CD4-positive, alpha-beta T cell (primary cell): ENCODE measurements at regions not wholly inside any gene's neighbourhood (a gene's known extent, or its start where the extent isn't known, plus 50 kb on each side); places are given as distances from the start of the nearest gene placed in this dataset.

Experiments
- ATAC-seq: fragments of 200-7000 bp; cut with Tn5 transposase; one replicate; pipeline ENCODE4 v1.10.0; 2022; ENCODE audit warnings: mild to moderate bottlenecking; ENCODE audit not compliant: poor library complexity
- CTCF ChIA-PET: fragments of 350-600 bp; sonication (Branson Sonifier 250); formaldehyde crosslinking; loops from one replicate; lab custom pipeline; 2021; ENCODE audit warnings: antibody characterized with exemption, inconsistent platforms; lab: Charles Lee
- POLR2A ChIA-PET: fragments of 350-600 bp; sonication (Branson Sonifier 250); formaldehyde crosslinking; loops from one replicate; lab custom pipeline; 2021; ENCODE audit warnings: antibody characterized with exemption, inconsistent platforms; lab: Charles Lee
- DNase-seq, 14 experiments: peaks; one replicate each; pipeline ENCODE4 v3.0.0-alpha.2; 2013 to 2020; ENCODE audit warnings: mixed read lengths in 2 of 14
- H3K27ac ChIP-seq, 2 donors: one replicate each; pipeline versions ENCODE4 v1.5.1 to v1.7.0; 2013; ENCODE audit warnings: low read length in 2 of 2, low read depth in 1 of 2, mild to moderate bottlenecking in 1 of 2
- H3K27me3 ChIP-seq, 2 experiments: 1 replicate in 1 of 2; 2 replicates in 1 of 2; pipeline versions ENCODE4 v1.6.1 to v1.7.0; 2013; ENCODE audit warnings: low read length in 2 of 2, control low read depth in 1 of 2, mild to moderate bottlenecking in 1 of 2, moderate library complexity in 1 of 2; ENCODE audit not compliant: insufficient read depth in 2 of 2, control insufficient read depth in 1 of 2
- H3K36me3 ChIP-seq: one replicate; pipeline ENCODE4 v1.6.1; 2013; ENCODE audit warnings: low read length, control low read depth; ENCODE audit not compliant: insufficient read depth
- H3K4me1 ChIP-seq: one replicate; pipeline ENCODE4 v1.6.1; 2013; ENCODE audit warnings: low read length, control low read depth; ENCODE audit not compliant: insufficient read depth
- H3K4me3 ChIP-seq: one replicate; pipeline ENCODE4 v1.5.1; 2013; ENCODE audit warnings: mild to moderate bottlenecking, low read length, moderate library complexity
- H3K9me3 ChIP-seq, 2 experiments: 1 replicate in 1 of 2; 2 replicates in 1 of 2; pipeline versions ENCODE4 v1.6.1 to v1.7.0; 2013; ENCODE audit warnings: low read length in 2 of 2, mild to moderate bottlenecking in 2 of 2, control low read depth in 1 of 2, moderate library complexity in 1 of 2; ENCODE audit not compliant: control insufficient read depth in 1 of 2, insufficient read depth in 1 of 2
- H3K27ac Mint-ChIP-seq: one replicate; pipeline ENCODE4 v1.8.0; 2020; ENCODE audit warnings: mixed read lengths
- H3K27me3 Mint-ChIP-seq: one replicate; pipeline ENCODE4 v1.8.0; 2021; ENCODE audit warnings: mixed read lengths
- H3K36me3 Mint-ChIP-seq: one replicate; pipeline ENCODE4 v1.8.0; 2021; ENCODE audit warnings: low read depth, mixed read lengths
- H3K4me1 Mint-ChIP-seq: one replicate; pipeline ENCODE4 v1.8.0; 2021; ENCODE audit warnings: low read depth, mixed read lengths
- H3K4me3 Mint-ChIP-seq: one replicate; pipeline ENCODE4 v1.8.0; 2020; ENCODE audit warnings: mild to moderate bottlenecking, mixed read lengths
- H3K9me3 Mint-ChIP-seq: one replicate; pipeline ENCODE4 v1.8.0; 2020; ENCODE audit warnings: mixed read lengths
- intact Hi-C, 2 experiments: fragments of 100-400 bp; cut with DNase I in 1 of 2; cut with micrococcal nuclease in 1 of 2; formaldehyde crosslinking; loops; one replicate each; pipeline versions ENCODE4 v1.15.1 to v1.9.0; 2023 to 2025; cut with DNase I, micrococcal nuclease
- TF ChIP-seq, protein P1 (sequence below): fragments of 200-600 bp; IDR thresholded peaks from one replicate; pipeline ENCODE4 v1.8.0; 2022; ENCODE audit warnings: antibody characterized with exemption, mild to moderate bottlenecking

DNA sequence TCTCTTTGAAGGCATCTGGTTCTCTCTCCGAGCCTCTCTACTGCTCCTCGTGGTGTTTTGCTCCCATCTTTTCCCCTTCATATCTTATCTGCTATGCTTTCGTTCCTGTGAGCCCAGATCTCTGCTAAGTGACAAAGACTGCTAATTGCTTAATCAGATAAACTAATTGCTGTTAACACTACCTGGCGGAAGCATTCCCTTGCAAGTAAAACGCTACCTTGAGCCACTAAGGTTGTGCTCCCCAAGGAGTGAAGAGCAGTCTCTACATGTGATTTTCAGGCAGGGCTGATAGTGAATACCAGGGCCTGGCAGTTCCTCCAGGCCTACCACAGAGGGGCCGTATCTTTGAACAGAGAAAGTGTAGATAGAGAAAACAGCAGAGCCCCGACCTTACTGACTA lies 244.0 kb upstream of the GATB start:
- H3K27ac ChIP-seq: no peak overlapping the region
- Mint-ChIP-seq H3K36me3 (no peaks in the 10 kb centered on the region), H3K4me3 (no peak overlapping the region), H3K4me1 (peaks cover 22% of the 10 kb centered on the region), H3K27me3 (no peaks in the 10 kb centered on the region), H3K9me3 (no peaks in the 10 kb centered on the region), H3K27ac (no peak overlapping the region)
- no peak for DNase-seq
- no peaks in the 10 kb centered on the region for H3K27me3 ChIP-seq
- CTCF ChIA-PET: no interaction called here
- TF ChIP-seq, protein P1, sequence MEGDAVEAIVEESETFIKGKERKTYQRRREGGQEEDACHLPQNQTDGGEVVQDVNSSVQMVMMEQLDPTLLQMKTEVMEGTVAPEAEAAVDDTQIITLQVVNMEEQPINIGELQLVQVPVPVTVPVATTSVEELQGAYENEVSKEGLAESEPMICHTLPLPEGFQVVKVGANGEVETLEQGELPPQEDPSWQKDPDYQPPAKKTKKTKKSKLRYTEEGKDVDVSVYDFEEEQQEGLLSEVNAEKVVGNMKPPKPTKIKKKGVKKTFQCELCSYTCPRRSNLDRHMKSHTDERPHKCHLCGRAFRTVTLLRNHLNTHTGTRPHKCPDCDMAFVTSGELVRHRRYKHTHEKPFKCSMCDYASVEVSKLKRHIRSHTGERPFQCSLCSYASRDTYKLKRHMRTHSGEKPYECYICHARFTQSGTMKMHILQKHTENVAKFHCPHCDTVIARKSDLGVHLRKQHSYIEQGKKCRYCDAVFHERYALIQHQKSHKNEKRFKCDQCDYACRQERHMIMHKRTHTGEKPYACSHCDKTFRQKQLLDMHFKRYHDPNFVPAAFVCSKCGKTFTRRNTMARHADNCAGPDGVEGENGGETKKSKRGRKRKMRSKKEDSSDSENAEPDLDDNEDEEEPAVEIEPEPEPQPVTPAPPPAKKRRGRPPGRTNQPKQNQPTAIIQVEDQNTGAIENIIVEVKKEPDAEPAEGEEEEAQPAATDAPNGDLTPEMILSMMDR: no peak
- H3K36me3 ChIP-seq: no peaks in the 10 kb centered on the region
- H3K9me3 ChIP-seq: no peaks in the 10 kb centered on the region
- POLR2A ChIA-PET: no interaction called here
- no peak for ATAC-seq
- intact Hi-C loops: no loop called here
- H3K4me1 ChIP-seq: peaks cover 11% of the 10 kb centered on the region
- no peak overlapping the region for H3K4me3 ChIP-seq

DNA sequence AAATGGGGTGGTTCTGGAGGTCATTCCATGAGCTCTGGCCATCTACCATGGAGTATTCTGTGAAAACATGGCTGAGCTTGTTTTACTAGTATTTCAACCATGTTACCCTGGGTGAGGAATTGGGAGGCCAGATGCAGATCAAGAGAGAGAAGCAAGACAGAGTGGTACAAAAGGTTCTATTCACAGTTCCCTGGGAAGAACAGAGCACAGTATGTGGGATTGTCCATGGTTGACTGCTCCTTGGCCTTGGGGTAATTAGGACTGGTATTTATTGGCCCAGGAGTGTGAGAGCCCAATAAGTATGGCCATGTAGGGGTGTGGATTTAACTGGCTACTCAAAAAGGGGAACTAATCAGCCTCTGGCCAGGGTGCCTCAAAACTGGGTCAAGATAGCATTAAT lies 239.7 kb upstream of the GATB start:
- Mint-ChIP-seq H3K36me3 (no peaks in the 10 kb centered on the region), H3K4me3 (no peak overlapping the region), H3K9me3 (no peaks in the 10 kb centered on the region), H3K27me3 (no peaks in the 10 kb centered on the region), H3K27ac (no peak overlapping the region), H3K4me1 (peaks cover 21% of the 10 kb centered on the region)
- Histone ChIP-seq H3K27me3 (no peaks in the 10 kb centered on the region), H3K9me3 (no peaks in the 10 kb centered on the region), H3K27ac (no peak overlapping the region), H3K4me3 (no peak overlapping the region), H3K36me3 (no peaks in the 10 kb centered on the region), H3K4me1 (peaks cover 13% of the 10 kb centered on the region)
- ChIA-PET CTCF (no interaction called here), POLR2A (no interaction called here)
- intact Hi-C loops: no loop called here
- ATAC-seq (no peak), DNase-seq (no peak)
- TF ChIP-seq, protein P1: no peak

DNA sequence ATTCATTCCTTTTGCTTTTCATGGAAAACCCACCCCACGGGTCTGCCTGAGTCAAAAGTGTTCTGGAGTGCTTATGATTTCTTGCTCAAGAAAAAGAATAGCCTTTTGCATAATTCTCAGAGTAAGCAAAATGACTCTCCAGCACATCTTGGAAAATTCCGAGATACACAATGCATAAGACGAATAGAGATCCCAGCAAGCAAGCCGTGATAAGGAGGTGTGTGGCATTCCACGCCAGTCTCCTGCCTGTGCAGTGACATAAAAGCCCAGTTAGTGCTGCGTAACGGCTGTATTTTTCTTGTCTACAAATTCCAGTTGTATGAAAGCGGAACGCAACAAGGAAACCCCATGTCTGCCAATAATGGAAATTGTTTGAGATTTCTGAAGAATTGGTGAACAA lies 237.9 kb upstream of the GATB start:
- H3K4me1 Mint-ChIP-seq: peaks cover 35% of the 10 kb centered on the region
- Histone ChIP-seq H3K4me1 (peaks cover 23% of the 10 kb centered on the region), H3K27ac (no peak overlapping the region), H3K27me3 (no peaks in the 10 kb centered on the region), H3K9me3 (no peaks in the 10 kb centered on the region), H3K36me3 (no peaks in the 10 kb centered on the region), H3K4me3 (no peak overlapping the region)
- H3K27me3 Mint-ChIP-seq: no peaks in the 10 kb centered on the region
- ChIA-PET CTCF (no interaction called here), POLR2A (no interaction called here)
- no peak for DNase-seq
- peaks cover 8% of the 10 kb centered on the region for H3K9me3 Mint-ChIP-seq
- intact Hi-C loops: no loop called here
- TF ChIP-seq, protein P1: no peak
- H3K36me3 Mint-ChIP-seq: no peaks in the 10 kb centered on the region
- ATAC-seq: no peak
- no peak overlapping the region for H3K4me3 Mint-ChIP-seq
- H3K27ac Mint-ChIP-seq: no peak overlapping the region
